GM10266 (cell line): ENCODE measurements at regions not wholly inside any gene's neighbourhood (a gene's known extent, or its start where the extent isn't known, plus 50 kb on each side); places are given as distances from the start of the nearest gene placed in this dataset.

Experiments
- DNase-seq: peaks from one replicate; pipeline ENCODE4 v3.0.0; 2012; ENCODE audit errors: extremely low spot score
- CTCF ChIP-seq: IDR thresholded peaks from 2 replicates; pipeline ENCODE4 v1.5.1; 2012; ENCODE audit warnings: mild to moderate bottlenecking, low read depth; ENCODE audit not compliant: control insufficient read depth, insufficient read depth; ENCODE audit errors: missing control alignments

- no peak for TF ChIP-seq CTCF
- DNase-seq: no peak
These were observed 120.0 kb downstream of the CRPPA start for GRCh38 chr7:16301291-16301690.

- no peak for DNase-seq
- TF ChIP-seq CTCF: no peak
These were observed 120.9 kb downstream of the CRPPA start for GRCh38 chr7:16300361-16300895.

GRCh38 chr7:16299853-16300252, 121.5 kb downstream of the CRPPA start:
- DNase-seq: no peak
- no peak for TF ChIP-seq CTCF

DNA sequence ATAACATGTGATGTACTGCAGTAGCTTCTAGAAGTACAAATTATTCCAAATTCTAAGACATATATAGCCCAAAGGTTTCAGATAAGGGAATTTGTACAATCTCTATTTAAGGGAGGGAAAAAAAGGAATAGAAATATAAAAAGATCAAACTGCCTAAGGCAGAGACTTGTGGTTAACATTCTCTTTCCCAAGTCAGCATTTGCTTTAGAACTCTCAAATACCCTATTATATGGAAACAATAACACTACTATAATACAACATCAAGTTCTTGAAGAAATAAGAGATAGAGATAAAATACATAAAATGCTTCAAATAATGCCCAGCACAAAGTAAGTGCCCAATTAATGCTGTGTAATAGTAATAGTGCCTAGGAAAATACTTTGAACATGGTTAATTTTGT, 123.1 kb downstream of the CRPPA start:
- no peak for DNase-seq
- TF ChIP-seq CTCF: no peak

DNA sequence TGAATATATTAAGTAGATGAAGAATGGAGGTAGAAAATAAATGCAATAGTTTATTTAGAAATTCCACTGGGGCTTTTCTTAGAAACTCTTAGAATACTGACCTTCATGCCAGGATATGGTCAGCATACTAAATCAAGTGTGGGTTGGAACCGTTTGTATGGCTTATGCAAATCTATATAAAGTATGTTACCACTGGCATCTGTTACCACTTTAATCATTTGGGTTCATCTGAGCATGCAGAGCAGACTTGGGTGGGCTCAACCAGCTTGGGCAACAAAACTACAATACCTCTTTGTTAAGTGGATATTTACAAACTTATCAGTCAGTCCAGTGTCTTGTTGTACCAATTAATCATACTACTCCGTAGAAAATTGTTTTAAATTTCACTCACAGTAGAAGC, 125.8 kb downstream of the CRPPA start:
- no peak for TF ChIP-seq CTCF
- no peak for DNase-seq

DNA sequence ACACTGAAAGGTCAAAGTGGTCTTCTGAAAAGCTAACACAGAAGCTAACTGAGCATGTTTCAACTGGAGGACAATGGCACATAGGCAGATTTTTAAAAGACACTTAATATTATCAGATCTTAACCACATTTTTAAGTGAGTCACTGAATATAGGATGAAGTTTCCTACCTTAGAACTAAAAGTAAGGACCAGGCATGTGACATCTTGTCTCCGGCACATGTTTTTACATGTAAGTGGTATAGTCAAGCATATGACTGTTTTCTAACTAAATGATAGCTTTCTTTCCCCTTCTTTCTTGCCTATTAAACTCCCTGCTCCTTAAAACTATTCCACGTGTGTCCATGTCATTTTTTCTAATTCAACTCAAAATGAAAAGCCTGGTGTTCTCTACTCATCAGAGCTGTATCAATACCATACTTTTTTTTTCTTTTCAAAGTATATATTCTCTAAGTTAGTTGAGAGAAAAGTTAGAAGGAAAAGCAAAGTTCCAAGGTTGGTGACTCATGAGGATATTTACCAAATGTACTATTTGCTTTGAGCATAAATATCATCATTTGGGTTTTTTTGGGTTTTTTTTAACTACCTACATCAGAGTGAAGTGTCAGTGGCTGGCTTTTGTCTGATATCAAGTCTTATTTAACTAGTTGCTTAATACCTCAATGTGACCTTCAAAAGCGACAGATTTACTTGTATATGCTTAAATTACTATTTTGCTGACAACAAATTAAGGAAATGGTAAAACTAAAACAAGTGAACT, 127.5 kb downstream of the CRPPA start:
- no peak for DNase-seq
- TF ChIP-seq CTCF: no peak

DNA sequence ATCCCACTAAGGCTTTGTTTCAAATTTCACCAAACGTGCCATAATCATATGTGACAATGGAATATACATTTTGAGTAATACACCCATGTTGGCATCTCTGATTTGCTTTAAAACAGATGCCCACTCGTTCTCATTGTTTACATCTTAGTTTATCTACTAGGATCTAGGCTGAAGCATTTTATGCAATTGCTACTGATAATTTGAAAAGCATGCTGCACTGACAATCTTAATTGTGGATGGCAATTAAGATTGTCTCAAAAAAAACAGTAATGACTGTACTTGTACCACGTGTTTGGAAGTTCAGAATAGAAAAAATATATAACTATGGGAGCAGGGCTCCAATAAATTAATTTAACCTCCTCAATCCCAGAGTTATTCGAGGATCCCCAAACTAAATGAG, 136.8 kb downstream of the CRPPA start:
- no peak for TF ChIP-seq CTCF
- no peak for DNase-seq
